HepG2 (cell line): ENCODE measurements at regions not wholly inside any gene's neighbourhood (a gene's known extent, or its start where the extent isn't known, plus 50 kb on each side); places are given as distances from the start of the nearest gene placed in this dataset.

Experiments used
- ATF2 ChIP-seq: sonication (generic); formaldehyde crosslinking; IDR thresholded peaks from 2 replicates; pipeline ENCODE4 v1.4.0; 2020; ENCODE audit warnings: missing genetic modification reagents
- CREM ChIP-seq, 2 experiments: sonication (generic) in 1 of 2; formaldehyde crosslinking in 1 of 2; IDR thresholded peaks; 2 replicates each; pipeline versions ENCODE4 v1.4.0 to v1.6.1; 2016 to 2020; ENCODE audit warnings: antibody characterized with exemption in 1 of 2, mild to moderate bottlenecking in 1 of 2, missing genetic modification reagents in 1 of 2
- HMGXB4 ChIP-seq, 2 experiments: sonication (generic) in 1 of 2; formaldehyde crosslinking in 1 of 2; IDR thresholded peaks; 2 replicates each; pipeline versions ENCODE4 v1.4.0 to v1.6.1; 2018 to 2020; ENCODE audit warnings: missing genetic modification reagents in 2 of 2, borderline replicate concordance in 1 of 2, low read depth in 1 of 2, mild to moderate bottlenecking in 1 of 2, missing biosample characterization in 1 of 2
- PAXIP1 ChIP-seq: sonication (generic); formaldehyde crosslinking; conservative IDR thresholded peaks from 2 replicates; pipeline ENCODE4 v1.4.0; 2020; ENCODE audit warnings: mild to moderate bottlenecking, missing genetic modification reagents, moderate library complexity
- POLR2A ChIP-seq, 2 experiments: IDR thresholded peaks; 2 replicates each; pipeline ENCODE4 v1.6.1; 2011; ENCODE audit warnings: low read depth in 2 of 2, low read length in 2 of 2, mild to moderate bottlenecking in 1 of 2, moderate library complexity in 1 of 2; ENCODE audit not compliant: insufficient read depth in 1 of 2
- SNAPC4 ChIP-seq: sonication (generic); formaldehyde crosslinking; IDR thresholded peaks from 2 replicates; pipeline ENCODE4 v1.4.0; 2020; ENCODE audit warnings: mild to moderate bottlenecking, missing genetic modification reagents
- TAF15 ChIP-seq: fragments of 200-400 bp; formaldehyde crosslinking; IDR thresholded peaks from one replicate; pipeline ENCODE4 v1.6.1; 2018; ENCODE audit warnings: mild to moderate bottlenecking, low read depth, low read length; ENCODE audit not compliant: poor library complexity, severe bottlenecking
- ZC3H13 ChIP-seq: sonication (generic); formaldehyde crosslinking; IDR thresholded peaks from 2 replicates; pipeline ENCODE4 v1.8.1; 2023; ENCODE audit warnings: mild to moderate bottlenecking, missing genetic modification reagents, moderate library complexity
- ZFP1 ChIP-seq: IDR thresholded peaks from 2 replicates; pipeline ENCODE4 v1.6.1; 2016
- ZNF160 ChIP-seq: sonication (generic); formaldehyde crosslinking; IDR thresholded peaks from 2 replicates; pipeline ENCODE4 v1.8.0; 2022; ENCODE audit warnings: mild to moderate bottlenecking, inconsistent platforms, missing genetic modification reagents
- ZNF292 ChIP-seq: sonication (generic); formaldehyde crosslinking; IDR thresholded peaks from 2 replicates; pipeline ENCODE4 v1.8.1; 2022; ENCODE audit warnings: mild to moderate bottlenecking, low read depth, missing genetic modification reagents, borderline replicate concordance
- ZNF556 ChIP-seq: sonication (generic); formaldehyde crosslinking; IDR thresholded peaks from 2 replicates; pipeline ENCODE4 v1.4.0; 2020; ENCODE audit warnings: mild to moderate bottlenecking, missing genetic modification reagents, borderline replicate concordance
- ZNF564 ChIP-seq: sonication (generic); formaldehyde crosslinking; IDR thresholded peaks from 2 replicates; pipeline ENCODE4 v1.8.1; 2023; ENCODE audit warnings: mild to moderate bottlenecking, missing genetic modification reagents
- ZNF766 ChIP-seq: sonication (generic); formaldehyde crosslinking; IDR thresholded peaks from 2 replicates; pipeline ENCODE4 v1.5.0; 2020; ENCODE audit warnings: missing genetic modification reagents, borderline replicate concordance
- ZNF83 ChIP-seq: sonication (generic); formaldehyde crosslinking; IDR thresholded peaks from 2 replicates; pipeline ENCODE4 v1.4.0; 2020; ENCODE audit warnings: missing genetic modification reagents, mild to moderate bottlenecking, borderline replicate concordance

GRCh38 chr3:72152551-72153476 is 367.9 kb upstream of the PROK2 start (continued):
- TF ChIP-seq ZNF556 (CRISPR knock-in tag) = peak; percentile 55; the same call in 1 of the 2 replicates
- 0 out of 2 replicates have a peak, but pooled peaks have one; percentile 70 for TF ChIP-seq ZNF160 (CRISPR knock-in tag)
- no peak for TF ChIP-seq ZNF564 (CRISPR knock-in tag)
- TF ChIP-seq TAF15 = no peak
- TF ChIP-seq ZNF83 (CRISPR knock-in tag) = no peak
- TF ChIP-seq POLR2A (IDR thresholded peaks at IDR 0.05; ENCODE audit: insufficient read depth in 1 of 2, low read depth in 2 of 2, low read length in 2 of 2) = peak; percentile 30 to 58; a peak in 2 of 4 replicates
- 0 out of 2 replicates have a peak, but pooled peaks have one; percentile 51 for TF ChIP-seq ZNF292 (CRISPR knock-in tag)
- 0 out of 2 replicates have a peak, but pooled peaks have one; percentile 34 for TF ChIP-seq SNAPC4 (CRISPR knock-in tag)
- peak; percentile 23 to 46; a peak in 1 of 4 replicates for TF ChIP-seq HMGXB4 (CRISPR knock-in tag; IDR thresholded peaks at IDR 0.05; ENCODE audit: borderline replicate concordance in 1 of 2, low read depth in 1 of 2)
- 0 out of 2 replicates have a peak, but pooled peaks have one; percentile 28 for TF ChIP-seq ZFP1 (CRISPR knock-in tag)
- 0 out of 2 replicates have a peak, but pooled peaks have one; percentile 14 for TF ChIP-seq CREM (IDR thresholded peaks at IDR 0.05)
- no peak for TF ChIP-seq CREM (CRISPR knock-in tag; IDR thresholded peaks at IDR 0.05)
- TF ChIP-seq ATF2 (CRISPR knock-in tag) = peak; percentile 47; the same call in 1 of the 2 replicates
- no peak for TF ChIP-seq ZNF766 (CRISPR knock-in tag)
- peak; percentile 71; the same call in 1 of the 2 replicates for TF ChIP-seq ZC3H13 (CRISPR knock-in tag)
- 0 out of 2 replicates have a peak, but pooled peaks have one; percentile 27 for TF ChIP-seq PAXIP1 (CRISPR knock-in tag)
